ENCODE measurements at regions not wholly inside any gene's neighbourhood (a gene's known extent, or its start where the extent isn't known, plus 50 kb on each side); places are given as distances from the start of the nearest gene placed in this dataset.

DNA sequence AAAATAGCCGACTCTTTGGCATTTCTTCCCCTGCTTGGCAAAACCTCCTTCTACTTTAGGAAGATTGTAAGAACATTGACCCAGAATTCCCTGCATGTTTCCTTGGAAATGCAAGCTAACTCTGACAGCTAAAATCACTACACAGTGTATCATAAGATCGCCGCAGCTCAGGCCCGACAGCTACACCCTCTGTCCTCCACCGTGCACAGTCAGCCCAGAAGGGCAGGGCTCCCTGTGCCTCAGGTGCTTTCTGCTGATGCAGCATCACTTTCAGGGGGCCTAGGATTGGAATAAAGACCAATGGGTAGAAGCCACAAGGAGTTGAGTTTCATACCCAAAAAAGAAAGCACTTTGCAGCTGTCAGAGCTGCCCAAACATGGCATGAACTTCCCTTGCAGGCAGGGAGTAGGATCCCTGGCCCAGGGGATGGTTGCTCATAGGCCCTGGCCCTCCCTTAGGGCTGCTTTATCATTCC is 145.3 kb downstream of the SEC16B start:
- Histone ChIP-seq H3K4me1 (ENCODE audit: insufficient read depth, low read length) (no peaks in the 10 kb centered on the region), H3K79me2 (ENCODE audit: low read length) (no peaks in the 10 kb centered on the region), H3F3A (ENCODE audit: low read length, unreplicated experiment) (no peaks in the 10 kb centered on the region), H3K27me3 (ENCODE audit: low read length) (peaks cover 43% of the 10 kb centered on the region), H3K9me3 (ENCODE audit: low read length) (no peaks in the 10 kb centered on the region), H3K9ac (ENCODE audit: low read length) (no peak overlapping the region), H3K4me3 (ENCODE audit: low read length) (no peak overlapping the region), H3K27ac (ENCODE audit: low read length) (no peak overlapping the region), H3K9me2 (replicated peaks; ENCODE audit: low read length) (no peaks in the 10 kb centered on the region), H3K36me3 (ENCODE audit: low read depth, low read length) (no peaks in the 10 kb centered on the region), H4K20me1 (ENCODE audit: low read length) (no peaks in the 10 kb centered on the region), H3K4me2 (ENCODE audit: low read length) (no peak overlapping the region), H2AFZ (ENCODE audit: low read length) (no peak overlapping the region)
- CTCF ChIA-PET: no interaction called here
- TF ChIP-seq EZH2 (IDR thresholded peaks at IDR 0.05; ENCODE audit: low read length, unreplicated experiment) (no peak), EZH2phosphoT487 (IDR thresholded peaks at IDR 0.05; ENCODE audit: borderline replicate concordance, low read length) (no peak)
- TF ChIP-seq, protein P1, sequence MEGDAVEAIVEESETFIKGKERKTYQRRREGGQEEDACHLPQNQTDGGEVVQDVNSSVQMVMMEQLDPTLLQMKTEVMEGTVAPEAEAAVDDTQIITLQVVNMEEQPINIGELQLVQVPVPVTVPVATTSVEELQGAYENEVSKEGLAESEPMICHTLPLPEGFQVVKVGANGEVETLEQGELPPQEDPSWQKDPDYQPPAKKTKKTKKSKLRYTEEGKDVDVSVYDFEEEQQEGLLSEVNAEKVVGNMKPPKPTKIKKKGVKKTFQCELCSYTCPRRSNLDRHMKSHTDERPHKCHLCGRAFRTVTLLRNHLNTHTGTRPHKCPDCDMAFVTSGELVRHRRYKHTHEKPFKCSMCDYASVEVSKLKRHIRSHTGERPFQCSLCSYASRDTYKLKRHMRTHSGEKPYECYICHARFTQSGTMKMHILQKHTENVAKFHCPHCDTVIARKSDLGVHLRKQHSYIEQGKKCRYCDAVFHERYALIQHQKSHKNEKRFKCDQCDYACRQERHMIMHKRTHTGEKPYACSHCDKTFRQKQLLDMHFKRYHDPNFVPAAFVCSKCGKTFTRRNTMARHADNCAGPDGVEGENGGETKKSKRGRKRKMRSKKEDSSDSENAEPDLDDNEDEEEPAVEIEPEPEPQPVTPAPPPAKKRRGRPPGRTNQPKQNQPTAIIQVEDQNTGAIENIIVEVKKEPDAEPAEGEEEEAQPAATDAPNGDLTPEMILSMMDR (conservative IDR thresholded peaks at IDR 0.05; ENCODE audit: low read depth, low read length): no peak
- no TSS peak for BruUV-seq (replicated peaks)
- intact Hi-C loops (cut with micrococcal nuclease): no loop called here
- POLR2A ChIA-PET (ENCODE audit: unreplicated experiment): no interaction called here
- no peak for DNase-seq
- ATAC-seq: no peak

DNA sequence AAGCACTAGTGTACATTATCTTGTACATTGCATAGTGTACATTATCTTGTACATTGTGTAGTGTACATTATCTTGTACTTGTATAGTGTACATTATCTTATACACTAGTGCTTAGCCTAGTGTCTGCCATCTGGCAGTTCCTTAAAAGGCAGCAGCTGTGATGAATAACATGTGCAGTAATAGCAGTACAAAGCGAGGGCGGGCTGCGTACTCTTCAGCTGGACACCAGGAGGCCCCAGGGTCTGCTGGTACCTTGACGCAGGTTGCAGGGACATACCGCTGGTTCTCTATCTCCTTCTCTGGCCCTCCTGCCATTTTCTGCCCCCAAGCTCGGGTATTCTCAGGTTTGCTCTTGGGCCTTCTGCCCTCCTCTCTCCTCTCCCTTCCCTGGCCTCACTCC is 149.6 kb downstream of the SEC16B start:
- Histone ChIP-seq H3F3A (ENCODE audit: low read length, unreplicated experiment) (no peaks in the 10 kb centered on the region), H3K9me2 (replicated peaks; ENCODE audit: low read length) (no peaks in the 10 kb centered on the region), H2AFZ (ENCODE audit: low read length) (no peak overlapping the region), H3K27me3 (ENCODE audit: low read length) (peaks cover 29% of the 10 kb centered on the region), H3K79me2 (ENCODE audit: low read length) (no peaks in the 10 kb centered on the region), H3K4me3 (ENCODE audit: low read length) (no peak overlapping the region), H3K9ac (ENCODE audit: low read length) (no peak overlapping the region), H3K4me2 (ENCODE audit: low read length) (no peak overlapping the region), H3K36me3 (ENCODE audit: low read depth, low read length) (no peaks in the 10 kb centered on the region), H3K27ac (ENCODE audit: low read length) (no peak overlapping the region), H3K9me3 (ENCODE audit: low read length) (no peaks in the 10 kb centered on the region), H4K20me1 (ENCODE audit: low read length) (no peaks in the 10 kb centered on the region), H3K4me1 (ENCODE audit: insufficient read depth, low read length) (no peaks in the 10 kb centered on the region)
- ATAC-seq (no peak), DNase-seq (no peak)
- BruUV-seq (replicated peaks): no TSS peak
- no peak for TF ChIP-seq EZH2 (IDR thresholded peaks at IDR 0.05; ENCODE audit: low read length, unreplicated experiment)
- TF ChIP-seq, protein P1 (conservative IDR thresholded peaks at IDR 0.05; ENCODE audit: low read depth, low read length): no peak
- no peak for TF ChIP-seq EZH2phosphoT487 (IDR thresholded peaks at IDR 0.05; ENCODE audit: borderline replicate concordance, low read length)
- ChIA-PET CTCF (no interaction called here), POLR2A (ENCODE audit: unreplicated experiment) (no interaction called here)
- intact Hi-C loops (cut with micrococcal nuclease): no loop called here

DNA sequence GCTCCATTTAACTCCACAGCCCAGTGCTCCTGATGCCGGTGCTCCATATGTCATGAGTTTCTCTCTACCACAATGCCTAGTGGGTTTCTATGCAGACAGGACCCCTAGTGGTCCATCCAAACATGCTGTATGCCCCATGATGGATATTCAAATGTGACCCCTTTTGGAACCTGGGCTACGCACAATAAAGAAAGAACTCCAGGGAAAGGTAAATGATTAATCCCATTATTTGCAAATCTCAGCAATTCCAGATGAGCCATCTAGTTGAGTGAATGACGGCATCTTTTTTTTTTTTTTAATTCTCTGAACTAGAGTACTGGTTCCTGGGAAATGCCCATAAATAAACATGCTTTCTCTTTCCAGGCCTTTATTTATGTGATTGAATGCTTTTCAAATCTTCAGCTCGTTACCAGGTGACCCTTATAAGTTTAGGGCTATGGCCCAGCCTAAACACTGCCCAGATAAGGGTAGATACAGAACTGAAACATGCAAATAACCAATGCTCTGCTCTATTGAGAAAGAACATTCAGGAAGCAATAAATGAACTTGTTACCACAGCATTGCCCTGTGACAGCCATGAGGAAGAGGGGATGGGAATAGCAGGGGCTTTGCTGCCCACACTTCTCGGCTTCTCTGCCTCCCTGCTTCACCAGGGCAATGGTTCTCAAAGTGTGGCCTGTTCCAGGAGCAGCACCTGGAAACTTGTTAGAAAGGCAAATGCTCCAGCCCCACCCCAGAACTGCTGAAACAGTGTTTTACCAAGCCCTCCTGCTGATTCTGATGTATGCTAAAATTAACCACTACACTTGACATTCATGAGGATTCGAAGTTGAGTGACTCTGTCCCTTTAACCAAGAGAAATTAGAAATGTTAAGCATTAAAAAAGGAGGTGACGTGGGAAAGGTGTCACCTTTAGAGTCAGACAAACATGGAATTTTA is 151.7 kb downstream of the SEC16B start:
- Histone ChIP-seq H3K4me2 (ENCODE audit: low read length) (no peak overlapping the region), H3F3A (ENCODE audit: low read length, unreplicated experiment) (no peaks in the 10 kb centered on the region), H3K9me3 (ENCODE audit: low read length) (no peaks in the 10 kb centered on the region), H2AFZ (ENCODE audit: low read length) (no peak overlapping the region), H3K79me2 (ENCODE audit: low read length) (no peaks in the 10 kb centered on the region), H3K36me3 (ENCODE audit: low read depth, low read length) (no peaks in the 10 kb centered on the region), H3K27ac (ENCODE audit: low read length) (no peak overlapping the region), H3K9ac (ENCODE audit: low read length) (no peak overlapping the region), H3K27me3 (ENCODE audit: low read length) (peaks cover 12% of the 10 kb centered on the region; the same call in 1 of the 2 replicates), H3K4me3 (ENCODE audit: low read length) (no peak overlapping the region), H4K20me1 (ENCODE audit: low read length) (no peaks in the 10 kb centered on the region), H3K4me1 (ENCODE audit: insufficient read depth, low read length) (no peaks in the 10 kb centered on the region), H3K9me2 (replicated peaks; ENCODE audit: low read length) (no peaks in the 10 kb centered on the region)
- intact Hi-C loops (cut with micrococcal nuclease): no loop called here
- no TSS peak for BruUV-seq (replicated peaks)
- TF ChIP-seq, protein P1 (conservative IDR thresholded peaks at IDR 0.05; ENCODE audit: low read depth, low read length): no peak
- TF ChIP-seq EZH2 (IDR thresholded peaks at IDR 0.05; ENCODE audit: low read length, unreplicated experiment) (no peak), EZH2phosphoT487 (IDR thresholded peaks at IDR 0.05; ENCODE audit: borderline replicate concordance, low read length) (no peak)
- no peak for ATAC-seq
- POLR2A ChIA-PET (ENCODE audit: unreplicated experiment): no interaction called here
- DNase-seq: no peak
- CTCF ChIA-PET: no interaction called here

Measured in PC-3 (cell line).